Panc1 (cell line): ENCODE measurements at regions not wholly inside any gene's neighbourhood (a gene's known extent, or its start where the extent isn't known, plus 50 kb on each side); places are given as distances from the start of the nearest gene placed in this dataset.

Source experiments
- ATAC-seq: fragments of 200-7000 bp; cut with Tn5 transposase; 2 replicates; pipeline ENCODE4 v1.9.1; 2020; ENCODE audit warnings: mild to moderate bottlenecking, moderate library complexity
- BruUV-seq: library from RNA; stranded (reverse); fragments of 400-500 nt; replicated peaks from 2 replicates; lab custom pipeline; 2021; lab: Mats Ljungman, UMichigan
- CTCF ChIA-PET: fragments of 300-600 bp; sonication (Branson Sonifier 250); formaldehyde crosslinking; loops from one replicate; lab custom pipeline; 2022; ENCODE audit warnings: antibody characterized with exemption; lab: Charles Lee
- POLR2A ChIA-PET: fragments of 300-600 bp; sonication (Branson Sonifier 250); formaldehyde crosslinking; loops from one replicate; lab custom pipeline; 2022; ENCODE audit warnings: antibody characterized with exemption; lab: Charles Lee
- DNase-seq: peaks from one replicate; pipeline ENCODE4 v3.0.0-alpha.2; 2010; ENCODE audit warnings: low read depth, low spot score
- H3K27ac ChIP-seq: 2 replicates; pipeline ENCODE4 v1.5.1; 2011; ENCODE audit warnings: mild to moderate bottlenecking, low read length, inconsistent platforms
- H3K27me3 ChIP-seq: fragments of 200-500 bp; sonication (Bioruptor generic); 2 replicates; pipeline ENCODE4 v1.6.0; 2014; ENCODE audit warnings: low read length, inconsistent platforms; ENCODE audit not compliant: control insufficient read depth, insufficient read depth
- H3K36me3 ChIP-seq: fragments of 200-500 bp; sonication (Bioruptor generic); 2 replicates; pipeline ENCODE4 v1.5.1; 2014; ENCODE audit warnings: inconsistent platforms, mild to moderate bottlenecking, low read length, moderate library complexity; ENCODE audit not compliant: control insufficient read depth, insufficient read depth
- H3K4me1 ChIP-seq: 2 replicates; pipeline ENCODE4 v1.5.1; 2011; ENCODE audit warnings: inconsistent platforms, mild to moderate bottlenecking, low read length, moderate library complexity; ENCODE audit not compliant: control insufficient read depth, insufficient read depth
- H3K4me3 ChIP-seq, 2 experiments: 2 replicates each; pipeline ENCODE4 v1.5.1; 2011 to 2012; ENCODE audit warnings: low read depth in 2 of 2, low read length in 2 of 2, mild to moderate bottlenecking in 2 of 2, inconsistent platforms in 1 of 2, moderate library complexity in 1 of 2
- H3K9me3 ChIP-seq: fragments of 200-500 bp; sonication (Bioruptor generic); 2 replicates; pipeline ENCODE4 v1.5.1; 2014; ENCODE audit warnings: low read depth, mild to moderate bottlenecking, inconsistent platforms, low read length, moderate library complexity; ENCODE audit not compliant: control insufficient read depth, insufficient read depth
- CTCF ChIP-seq: fragments of 450-650 bp; IDR thresholded peaks from 2 replicates; pipeline ENCODE4 v1.5.1; 2017; ENCODE audit warnings: mild to moderate bottlenecking
- POLR2AphosphoS5 ChIP-seq: IDR thresholded peaks from 2 replicates; pipeline ENCODE4 v1.6.1; 2012; ENCODE audit warnings: mild to moderate bottlenecking, low read depth, low read length, moderate library complexity
- REST ChIP-seq, 2 experiments: IDR thresholded peaks; 2 replicates each; pipeline ENCODE4 v1.6.1; 2011 to 2012; ENCODE audit warnings: low read depth in 2 of 2, control low read depth in 1 of 2, low read length in 1 of 2, mild to moderate bottlenecking in 1 of 2, moderate library complexity in 1 of 2; ENCODE audit not compliant: insufficient read depth in 1 of 2
- SIN3A ChIP-seq: IDR thresholded peaks from 2 replicates; pipeline ENCODE4 v1.6.1; 2012; ENCODE audit warnings: low read depth, mild to moderate bottlenecking, low read length, moderate library complexity, borderline replicate concordance; ENCODE audit not compliant: insufficient read depth
- TCF7L2 ChIP-seq: IDR thresholded peaks from 2 replicates; pipeline ENCODE4 v1.6.1; 2011; ENCODE audit warnings: mild to moderate bottlenecking, low read depth, low read length, inconsistent platforms
- in situ Hi-C: cut with HindIII; loops from 2 replicates; pipeline ENCODE4 v1.10.0; 2016; ENCODE audit warnings: low sequenced_read_pairs, low pct_unique_long_range_greater_than_20kb
- intact Hi-C: fragments of 100-400 bp; cut with micrococcal nuclease; formaldehyde crosslinking; loops from one replicate; pipeline ENCODE4 v1.10.0; 2022; ENCODE audit not compliant: unreplicated experiment

- H3K4me3 ChIP-seq, result no peak overlapping the region
- peaks cover 9% of the 10 kb centered on the region; the same call in 1 of the 2 replicates for H3K27me3 ChIP-seq
Observed at GRCh38 chr12:125218952-125219351, 153.7 kb downstream of the AACS start.

More at GRCh38 chr12:125218952-125219351, 153.7 kb downstream of the AACS start:
- no peaks in the 10 kb centered on the region for H3K36me3 ChIP-seq
- DNase-seq, result no peak
- ATAC-seq, result no peak
- TF ChIP-seq SIN3A, result no peak
- no peak for TF ChIP-seq REST (IDR thresholded peaks at IDR 0.05; ENCODE audit: insufficient read depth in 1 of 2, low read depth in 2 of 2, low read length in 1 of 2)
- no peak for TF ChIP-seq TCF7L2
- TF ChIP-seq CTCF, result no peak
- no peak for TF ChIP-seq POLR2AphosphoS5
- CTCF ChIA-PET, result no interaction called here
- POLR2A ChIA-PET, result interaction anchor here (0.6 kb wide), 1 partner anchor 35 kb away, joined by 3 read pairs; no protein-coding TSS in a partner anchor
- H3K9me3 ChIP-seq, result no peaks in the 10 kb centered on the region
- intact Hi-C loops, result no loop called here
- BruUV-seq, result no TSS peak
- H3K4me1 ChIP-seq, result no peaks in the 10 kb centered on the region
- in situ Hi-C loops, result no loop called here
- no peak overlapping the region for H3K27ac ChIP-seq
